Neural progenitor cell (in vitro differentiated cells): ENCODE measurements at regions not wholly inside any gene's neighbourhood (a gene's known extent, or its start where the extent isn't known, plus 50 kb on each side); places are given as distances from the start of the nearest gene placed in this dataset.

Source experiments
- DNase-seq: peaks from one replicate; pipeline ENCODE4 v3.0.0-alpha.2; 2016; ENCODE audit warnings: low spot score
- H2AFZ ChIP-seq: fragments of 200-600 bp; sonication (generic); replicated peaks from 2 replicates; pipeline ENCODE4 v1.6.1; 2016; ENCODE audit warnings: antibody characterized with exemption
- H3F3A ChIP-seq: fragments of 200-600 bp; sonication (generic); 2 replicates; pipeline ENCODE4 v1.6.1; 2016; ENCODE audit warnings: antibody characterized with exemption, low read depth
- H3K27ac ChIP-seq: fragments of 200-600 bp; sonication (generic); 2 replicates; pipeline ENCODE4 v1.5.1; 2016; ENCODE audit warnings: mild to moderate bottlenecking
- H3K27me3 ChIP-seq: fragments of 200-600 bp; sonication (generic); 2 replicates; pipeline ENCODE4 v1.6.1; 2016; ENCODE audit warnings: mild to moderate bottlenecking, moderate library complexity
- H3K36me3 ChIP-seq: fragments of 200-600 bp; sonication (generic); 2 replicates; pipeline ENCODE4 v1.5.1; 2016
- H3K4me1 ChIP-seq: fragments of 200-600 bp; sonication (generic); 2 replicates; pipeline ENCODE4 v1.6.1; 2016; ENCODE audit warnings: mixed run types
- H3K4me2 ChIP-seq: fragments of 200-600 bp; sonication (generic); 2 replicates; pipeline ENCODE4 v1.6.1; 2016
- H3K4me3 ChIP-seq: fragments of 200-600 bp; sonication (generic); 2 replicates; pipeline ENCODE4 v1.5.1; 2016
- H3K79me2 ChIP-seq: fragments of 200-600 bp; sonication (generic); 2 replicates; pipeline ENCODE4 v1.6.1; 2016; ENCODE audit warnings: low read depth
- H3K9ac ChIP-seq: fragments of 200-600 bp; sonication (generic); 2 replicates; pipeline ENCODE4 v1.6.1; 2016
- H3K9me3 ChIP-seq: fragments of 200-600 bp; sonication (generic); 2 replicates; pipeline ENCODE4 v1.5.1; 2016; ENCODE audit warnings: low read depth
- H4K20me1 ChIP-seq: fragments of 200-600 bp; sonication (generic); 2 replicates; pipeline ENCODE4 v1.6.1; 2016; ENCODE audit warnings: low read depth
- H3K27ac Mint-ChIP-seq: 3 replicates; pipeline ENCODE4 v1.8.0; 2021; ENCODE audit warnings: mixed read lengths
- H3K27me3 Mint-ChIP-seq: 2 replicates; pipeline ENCODE4 v1.8.0; 2022; ENCODE audit warnings: low read depth, mild to moderate bottlenecking, inconsistent platforms, moderate library complexity, mixed read lengths; ENCODE audit not compliant: insufficient read depth
- H3K36me3 Mint-ChIP-seq: 3 replicates; pipeline ENCODE4 v1.8.0; 2021; ENCODE audit warnings: mixed read lengths
- H3K4me1 Mint-ChIP-seq: 3 replicates; pipeline ENCODE4 v1.8.0; 2021; ENCODE audit warnings: mixed read lengths
- H3K4me3 Mint-ChIP-seq: 3 replicates; pipeline ENCODE4 v1.8.0; 2021; ENCODE audit warnings: mild to moderate bottlenecking, moderate library complexity, mixed read lengths
- H3K9me3 Mint-ChIP-seq: 3 replicates; pipeline ENCODE4 v1.8.0; 2020; ENCODE audit warnings: mixed read lengths
- EZH2 ChIP-seq: fragments of 200-600 bp; sonication (generic); IDR thresholded peaks from 2 replicates; pipeline ENCODE4 v1.6.1; 2017; ENCODE audit warnings: antibody characterized with exemption, mild to moderate bottlenecking, moderate library complexity
- EZH2phosphoT487 ChIP-seq: fragments of 200-600 bp; sonication (generic); IDR thresholded peaks from 2 replicates; pipeline ENCODE4 v1.6.1; 2017; ENCODE audit warnings: antibody characterized with exemption
- TF ChIP-seq, protein P1 (sequence below): fragments of 200-600 bp; sonication (generic); IDR thresholded peaks from 2 replicates; pipeline ENCODE4 v1.5.1; 2017; ENCODE audit warnings: antibody characterized with exemption, mild to moderate bottlenecking

DNA sequence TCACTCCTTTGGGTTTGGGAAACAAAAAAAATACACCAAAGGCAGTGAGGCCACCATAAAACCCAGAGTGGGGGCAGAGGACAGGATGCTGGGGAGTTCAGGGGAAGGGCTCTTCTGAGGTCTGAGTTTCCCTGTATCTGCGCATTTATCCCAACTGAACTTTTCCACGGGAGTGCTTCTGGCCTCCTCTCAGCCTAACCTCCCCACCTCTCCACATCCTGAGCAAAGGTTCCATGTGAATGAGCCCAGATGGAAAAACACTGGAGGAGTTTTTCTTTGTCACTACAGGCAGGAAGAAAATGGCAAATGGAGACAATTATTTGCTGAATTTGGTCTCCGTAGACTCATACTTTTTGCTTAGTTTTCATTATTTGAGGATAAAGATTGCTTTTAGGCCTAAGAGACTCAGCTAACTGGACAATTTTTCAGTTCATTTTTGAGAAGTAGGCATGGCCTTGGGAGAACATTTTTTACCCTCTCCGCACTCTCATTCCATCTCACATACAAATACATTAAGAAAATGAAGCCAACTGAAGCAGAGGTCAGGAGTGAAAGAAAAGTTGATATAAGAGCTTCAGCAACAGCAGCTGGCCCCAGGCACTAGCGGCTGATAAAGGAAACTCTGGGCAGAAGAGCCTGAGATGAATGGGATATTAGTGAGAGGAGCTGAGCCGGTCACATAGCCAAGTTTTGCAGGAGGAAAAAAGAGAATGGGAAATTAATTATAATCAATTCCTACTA lies 82.6 kb upstream of the CYP1B1 start:
- no peak overlapping the region for H3K4me2 ChIP-seq
- H4K20me1 ChIP-seq, result no peaks in the 10 kb centered on the region
- no peak overlapping the region for H3K9ac ChIP-seq
- TF ChIP-seq EZH2phosphoT487 (no peak), EZH2 (no peak)
- TF ChIP-seq, protein P1, sequence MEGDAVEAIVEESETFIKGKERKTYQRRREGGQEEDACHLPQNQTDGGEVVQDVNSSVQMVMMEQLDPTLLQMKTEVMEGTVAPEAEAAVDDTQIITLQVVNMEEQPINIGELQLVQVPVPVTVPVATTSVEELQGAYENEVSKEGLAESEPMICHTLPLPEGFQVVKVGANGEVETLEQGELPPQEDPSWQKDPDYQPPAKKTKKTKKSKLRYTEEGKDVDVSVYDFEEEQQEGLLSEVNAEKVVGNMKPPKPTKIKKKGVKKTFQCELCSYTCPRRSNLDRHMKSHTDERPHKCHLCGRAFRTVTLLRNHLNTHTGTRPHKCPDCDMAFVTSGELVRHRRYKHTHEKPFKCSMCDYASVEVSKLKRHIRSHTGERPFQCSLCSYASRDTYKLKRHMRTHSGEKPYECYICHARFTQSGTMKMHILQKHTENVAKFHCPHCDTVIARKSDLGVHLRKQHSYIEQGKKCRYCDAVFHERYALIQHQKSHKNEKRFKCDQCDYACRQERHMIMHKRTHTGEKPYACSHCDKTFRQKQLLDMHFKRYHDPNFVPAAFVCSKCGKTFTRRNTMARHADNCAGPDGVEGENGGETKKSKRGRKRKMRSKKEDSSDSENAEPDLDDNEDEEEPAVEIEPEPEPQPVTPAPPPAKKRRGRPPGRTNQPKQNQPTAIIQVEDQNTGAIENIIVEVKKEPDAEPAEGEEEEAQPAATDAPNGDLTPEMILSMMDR, result no peak
- Mint-ChIP-seq H3K4me3 (no peak overlapping the region), H3K27me3 (no peaks in the 10 kb centered on the region), H3K4me1 (peaks cover 3% of the 10 kb centered on the region), H3K9me3 (no peaks in the 10 kb centered on the region), H3K36me3 (no peaks in the 10 kb centered on the region), H3K27ac (no peak overlapping the region)
- H3K27me3 ChIP-seq, result no peaks in the 10 kb centered on the region
- H3F3A ChIP-seq, result no peaks in the 10 kb centered on the region
- DNase-seq, result no peak
- H3K36me3 ChIP-seq, result no peaks in the 10 kb centered on the region
- peak overlapping the region; percentile 2 for H2AFZ ChIP-seq
- no peak overlapping the region for H3K27ac ChIP-seq
- H3K4me1 ChIP-seq, result peaks cover 12% of the 10 kb centered on the region
- H3K4me3 ChIP-seq, result no peak overlapping the region
- H3K79me2 ChIP-seq, result no peaks in the 10 kb centered on the region
- H3K9me3 ChIP-seq, result no peaks in the 10 kb centered on the region

DNA sequence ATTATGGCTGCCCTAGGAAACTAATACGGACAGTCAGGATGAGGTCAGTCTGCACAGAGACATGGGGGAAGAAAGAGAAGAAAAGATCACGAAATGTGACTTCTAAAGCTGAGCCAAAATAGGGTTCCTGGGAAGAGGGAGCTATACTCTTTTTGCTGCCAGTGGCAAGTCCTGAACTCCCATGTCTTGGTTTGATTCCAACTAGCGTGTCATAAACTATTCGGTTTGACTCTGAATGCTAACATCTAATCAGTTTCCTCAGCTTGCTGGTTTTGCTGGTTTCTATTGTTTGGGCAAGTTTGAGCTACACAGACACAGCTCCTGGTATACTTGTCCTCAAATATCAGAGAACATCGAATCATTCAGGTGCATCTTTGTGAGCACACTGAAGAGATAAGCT lies 80.5 kb upstream of the CYP1B1 start:
- Histone ChIP-seq H3K9me3 (no peaks in the 10 kb centered on the region), H3K4me3 (no peak overlapping the region), H3K27me3 (no peaks in the 10 kb centered on the region), H3K79me2 (no peaks in the 10 kb centered on the region), H2AFZ (no peak overlapping the region), H3K4me1 (peaks cover 12% of the 10 kb centered on the region), H3F3A (no peaks in the 10 kb centered on the region), H4K20me1 (no peaks in the 10 kb centered on the region), H3K9ac (no peak overlapping the region), H3K27ac (no peak overlapping the region), H3K36me3 (no peaks in the 10 kb centered on the region), H3K4me2 (no peak overlapping the region)
- no peak overlapping the region for H3K27ac Mint-ChIP-seq
- no peaks in the 10 kb centered on the region for H3K4me1 Mint-ChIP-seq
- no peak overlapping the region for H3K4me3 Mint-ChIP-seq
- no peaks in the 10 kb centered on the region for H3K27me3 Mint-ChIP-seq
- no peaks in the 10 kb centered on the region for H3K9me3 Mint-ChIP-seq
- DNase-seq, result no peak
- no peaks in the 10 kb centered on the region for H3K36me3 Mint-ChIP-seq
- TF ChIP-seq, protein P1, result no peak
- TF ChIP-seq EZH2phosphoT487 (no peak), EZH2 (no peak)

DNA sequence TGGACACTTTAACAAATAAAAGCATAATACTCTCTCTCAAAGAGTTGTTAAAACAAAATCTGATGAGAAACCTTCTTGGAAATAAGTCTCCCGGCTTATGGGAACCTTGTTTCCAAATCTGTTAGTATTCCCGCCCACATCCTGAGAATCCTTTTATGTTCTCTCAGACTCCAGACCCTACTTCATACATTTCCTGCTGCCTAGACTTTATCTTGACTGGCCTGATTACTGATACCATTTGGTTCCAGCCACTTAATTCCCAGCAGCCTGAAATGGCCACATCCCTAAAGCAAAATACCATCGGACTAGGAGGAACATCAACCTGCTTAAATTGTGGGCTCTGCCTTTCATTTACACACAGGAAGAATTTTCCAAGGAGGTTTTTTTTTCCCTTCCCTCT lies 79.1 kb upstream of the CYP1B1 start:
- no peaks in the 10 kb centered on the region for H3K27me3 ChIP-seq
- no peak overlapping the region for H3K4me2 ChIP-seq
- no peaks in the 10 kb centered on the region for H3K9me3 ChIP-seq
- no peak overlapping the region for H2AFZ ChIP-seq
- Mint-ChIP-seq H3K27me3 (no peaks in the 10 kb centered on the region), H3K36me3 (no peaks in the 10 kb centered on the region), H3K9me3 (no peaks in the 10 kb centered on the region), H3K4me3 (no peak overlapping the region), H3K4me1 (no peaks in the 10 kb centered on the region), H3K27ac (no peak overlapping the region)
- no peak overlapping the region for H3K4me3 ChIP-seq
- H3F3A ChIP-seq, result no peaks in the 10 kb centered on the region
- no peaks in the 10 kb centered on the region for H4K20me1 ChIP-seq
- no peaks in the 10 kb centered on the region for H3K36me3 ChIP-seq
- H3K27ac ChIP-seq, result no peak overlapping the region
- TF ChIP-seq EZH2, result no peak
- TF ChIP-seq EZH2phosphoT487, result no peak
- TF ChIP-seq, protein P1, result no peak
- no peak for DNase-seq
- peaks cover 4% of the 10 kb centered on the region for H3K4me1 ChIP-seq
- H3K79me2 ChIP-seq, result no peaks in the 10 kb centered on the region
- no peak overlapping the region for H3K9ac ChIP-seq
